ENCODE measurements at regions not wholly inside any gene's neighbourhood (a gene's known extent, or its start where the extent isn't known, plus 50 kb on each side); places are given as distances from the start of the nearest gene placed in this dataset.

GRCh38 chr20:17797579-17797978 lies 97.8 kb downstream of the BANF2 start:
- Histone ChIP-seq H3K36me3 (ENCODE audit: control insufficient read depth, insufficient read depth, low read length) (no peaks in the 10 kb centered on the region), H3K9me3 (ENCODE audit: control insufficient read depth, low read length) (no peaks in the 10 kb centered on the region), H3K4me1 (ENCODE audit: control insufficient read depth, insufficient read depth, low read length) (peaks cover 5% of the 10 kb centered on the region), H3K9ac (ENCODE audit: low read length) (no peak overlapping the region), H3K4me3 (ENCODE audit: low read length) (no peak overlapping the region), H3K27me3 (ENCODE audit: control insufficient read depth, insufficient read depth, low read length) (no peaks in the 10 kb centered on the region)

DNA sequence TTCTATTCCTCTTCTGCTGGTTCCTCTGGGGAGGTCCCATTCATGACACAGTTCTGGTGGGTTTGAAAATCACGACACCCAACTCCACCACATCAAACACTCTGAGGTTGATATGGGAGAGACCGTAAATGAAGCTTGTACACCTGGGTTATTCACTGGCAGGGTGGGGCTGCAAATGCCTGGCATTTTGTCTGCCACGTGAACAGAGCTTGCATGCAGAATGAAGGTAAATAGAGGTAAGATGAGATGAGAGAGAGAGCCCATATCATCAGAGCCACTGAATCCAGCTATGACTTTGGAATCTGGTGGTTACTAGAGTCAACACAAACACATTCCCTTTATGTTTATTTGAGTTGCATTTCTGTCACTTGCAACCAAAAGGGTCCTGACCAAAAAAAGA lies 97.4 kb downstream of the BANF2 start:
- H3K4me3 ChIP-seq (ENCODE audit: low read length) = no peak overlapping the region
- H3K27me3 ChIP-seq (ENCODE audit: control insufficient read depth, insufficient read depth, low read length) = no peaks in the 10 kb centered on the region
- no peaks in the 10 kb centered on the region for H3K9me3 ChIP-seq (ENCODE audit: control insufficient read depth, low read length)
- no peaks in the 10 kb centered on the region for H3K36me3 ChIP-seq (ENCODE audit: control insufficient read depth, insufficient read depth, low read length)
- no peak overlapping the region for H3K9ac ChIP-seq (ENCODE audit: low read length)
- peaks cover 5% of the 10 kb centered on the region for H3K4me1 ChIP-seq (ENCODE audit: control insufficient read depth, insufficient read depth, low read length)

GRCh38 chr20:17796091-17796563 lies 96.4 kb downstream of the BANF2 start:
- Histone ChIP-seq H3K9me3 (ENCODE audit: control insufficient read depth, low read length) (no peaks in the 10 kb centered on the region), H3K36me3 (ENCODE audit: control insufficient read depth, insufficient read depth, low read length) (no peaks in the 10 kb centered on the region), H3K27me3 (ENCODE audit: control insufficient read depth, insufficient read depth, low read length) (no peaks in the 10 kb centered on the region), H3K4me3 (ENCODE audit: low read length) (no peak overlapping the region), H3K4me1 (ENCODE audit: control insufficient read depth, insufficient read depth, low read length) (peaks cover 5% of the 10 kb centered on the region), H3K9ac (ENCODE audit: low read length) (no peak overlapping the region)

GRCh38 chr20:17795501-17796071 lies 95.8 kb downstream of the BANF2 start:
- H3K9ac ChIP-seq (ENCODE audit: low read length) = no peak overlapping the region
- no peaks in the 10 kb centered on the region for H3K36me3 ChIP-seq (ENCODE audit: control insufficient read depth, insufficient read depth, low read length)
- H3K4me3 ChIP-seq (ENCODE audit: low read length) = no peak overlapping the region
- H3K9me3 ChIP-seq (ENCODE audit: control insufficient read depth, low read length) = no peaks in the 10 kb centered on the region
- H3K27me3 ChIP-seq (ENCODE audit: control insufficient read depth, insufficient read depth, low read length) = no peaks in the 10 kb centered on the region
- peaks cover 5% of the 10 kb centered on the region for H3K4me1 ChIP-seq (ENCODE audit: control insufficient read depth, insufficient read depth, low read length)

DNA sequence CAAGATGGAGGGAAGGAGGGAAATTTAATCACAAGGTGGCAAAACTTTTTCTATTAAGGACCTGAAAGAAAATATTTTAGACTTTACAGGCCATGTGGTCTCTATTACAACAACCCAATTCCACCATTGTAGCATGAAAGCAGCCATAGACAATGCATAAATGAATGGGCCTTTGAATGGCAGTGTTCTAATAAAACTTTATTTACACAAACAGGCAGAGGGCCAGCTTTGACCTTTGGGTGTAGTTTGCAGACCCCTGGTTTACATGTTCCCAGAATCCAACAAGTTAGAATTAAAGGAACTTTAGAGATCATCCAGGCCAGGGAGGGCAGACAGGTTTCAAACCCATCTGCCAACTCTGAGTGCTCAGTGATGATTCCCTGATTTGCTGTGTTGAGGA lies 95.2 kb downstream of the BANF2 start:
- Histone ChIP-seq H3K9me3 (ENCODE audit: control insufficient read depth, low read length) (no peaks in the 10 kb centered on the region), H3K36me3 (ENCODE audit: control insufficient read depth, insufficient read depth, low read length) (no peaks in the 10 kb centered on the region)

GRCh38 chr20:17794400-17794799 lies 94.6 kb downstream of the BANF2 start:
- H3K27me3 ChIP-seq (ENCODE audit: control insufficient read depth, insufficient read depth, low read length) = no peaks in the 10 kb centered on the region
- no peak overlapping the region for H3K4me3 ChIP-seq (ENCODE audit: low read length)
- no peaks in the 10 kb centered on the region for H3K9me3 ChIP-seq (ENCODE audit: control insufficient read depth, low read length)
- no peak overlapping the region for H3K9ac ChIP-seq (ENCODE audit: low read length)
- H3K36me3 ChIP-seq (ENCODE audit: control insufficient read depth, insufficient read depth, low read length) = no peaks in the 10 kb centered on the region
- peaks cover 5% of the 10 kb centered on the region for H3K4me1 ChIP-seq (ENCODE audit: control insufficient read depth, insufficient read depth, low read length)

More for the DNA sequence above, 95.2 kb downstream of the BANF2 start:
- Histone ChIP-seq H3K27me3 (ENCODE audit: control insufficient read depth, insufficient read depth, low read length) (no peaks in the 10 kb centered on the region), H3K9ac (ENCODE audit: low read length) (no peak overlapping the region), H3K4me3 (ENCODE audit: low read length) (no peak overlapping the region), H3K4me1 (ENCODE audit: control insufficient read depth, insufficient read depth, low read length) (peaks cover 5% of the 10 kb centered on the region)

- Histone ChIP-seq H3K27me3 (ENCODE audit: control insufficient read depth, insufficient read depth, low read length) (no peaks in the 10 kb centered on the region), H3K36me3 (ENCODE audit: control insufficient read depth, insufficient read depth, low read length) (no peaks in the 10 kb centered on the region), H3K4me3 (ENCODE audit: low read length) (no peak overlapping the region), H3K9ac (ENCODE audit: low read length) (no peak overlapping the region), H3K4me1 (ENCODE audit: control insufficient read depth, insufficient read depth, low read length) (peaks cover 5% of the 10 kb centered on the region), H3K9me3 (ENCODE audit: control insufficient read depth, low read length) (no peaks in the 10 kb centered on the region)
These were observed 94.2 kb downstream of the BANF2 start for GRCh38 chr20:17793986-17794385.

- H3K9me3 ChIP-seq (ENCODE audit: control insufficient read depth, low read length) = no peaks in the 10 kb centered on the region
- H3K27me3 ChIP-seq (ENCODE audit: control insufficient read depth, insufficient read depth, low read length) = no peaks in the 10 kb centered on the region
- no peak overlapping the region for H3K9ac ChIP-seq (ENCODE audit: low read length)
- no peak overlapping the region for H3K4me3 ChIP-seq (ENCODE audit: low read length)
- no peaks in the 10 kb centered on the region for H3K36me3 ChIP-seq (ENCODE audit: control insufficient read depth, insufficient read depth, low read length)
- no peaks in the 10 kb centered on the region for H3K4me1 ChIP-seq (ENCODE audit: control insufficient read depth, insufficient read depth, low read length)
These were observed 90.5 kb downstream of the BANF2 start for GRCh38 chr20:17790296-17790695.

GRCh38 chr20:17787816-17788215 lies 88.0 kb downstream of the BANF2 start:
- no peak overlapping the region for H3K9ac ChIP-seq (ENCODE audit: low read length)
- no peaks in the 10 kb centered on the region for H3K36me3 ChIP-seq (ENCODE audit: control insufficient read depth, insufficient read depth, low read length)
- no peaks in the 10 kb centered on the region for H3K9me3 ChIP-seq (ENCODE audit: control insufficient read depth, low read length)
- H3K4me1 ChIP-seq (ENCODE audit: control insufficient read depth, insufficient read depth, low read length) = no peaks in the 10 kb centered on the region
- no peak overlapping the region for H3K4me3 ChIP-seq (ENCODE audit: low read length)
- H3K27me3 ChIP-seq (ENCODE audit: control insufficient read depth, insufficient read depth, low read length) = no peaks in the 10 kb centered on the region

- no peaks in the 10 kb centered on the region for H3K9me3 ChIP-seq (ENCODE audit: control insufficient read depth, low read length)
- H3K27me3 ChIP-seq (ENCODE audit: control insufficient read depth, insufficient read depth, low read length) = no peaks in the 10 kb centered on the region
- H3K9ac ChIP-seq (ENCODE audit: low read length) = peak overlapping the region; percentile 27
- H3K36me3 ChIP-seq (ENCODE audit: control insufficient read depth, insufficient read depth, low read length) = no peaks in the 10 kb centered on the region
- H3K4me1 ChIP-seq (ENCODE audit: control insufficient read depth, insufficient read depth, low read length) = no peaks in the 10 kb centered on the region
- H3K4me3 ChIP-seq (ENCODE audit: low read length) = no peak overlapping the region
These were observed 86.5 kb downstream of the BANF2 start for GRCh38 chr20:17786221-17786718.

Data from mucosa of stomach (tissue), 1 donor.